LNCaP clone FGC (cell line): ENCODE measurements at regions not wholly inside any gene's neighbourhood (a gene's known extent, or its start where the extent isn't known, plus 50 kb on each side); places are given as distances from the start of the nearest gene placed in this dataset.

Source experiments
- DNase-seq: peaks from one replicate; pipeline ENCODE4 v3.0.0-alpha.2; 2011; ENCODE audit warnings: low read depth
- H3K4me3 ChIP-seq: 2 replicates; pipeline ENCODE4 v1.5.1; 2011; ENCODE audit warnings: mild to moderate bottlenecking, low read depth, low read length, control low read depth
- TF ChIP-seq, protein P1 (sequence below): IDR thresholded peaks from 2 replicates; pipeline ENCODE4 v1.5.1; 2012; ENCODE audit warnings: mild to moderate bottlenecking; ENCODE audit not compliant: control insufficient read depth, insufficient read depth; ENCODE audit errors: extremely low read depth

DNA sequence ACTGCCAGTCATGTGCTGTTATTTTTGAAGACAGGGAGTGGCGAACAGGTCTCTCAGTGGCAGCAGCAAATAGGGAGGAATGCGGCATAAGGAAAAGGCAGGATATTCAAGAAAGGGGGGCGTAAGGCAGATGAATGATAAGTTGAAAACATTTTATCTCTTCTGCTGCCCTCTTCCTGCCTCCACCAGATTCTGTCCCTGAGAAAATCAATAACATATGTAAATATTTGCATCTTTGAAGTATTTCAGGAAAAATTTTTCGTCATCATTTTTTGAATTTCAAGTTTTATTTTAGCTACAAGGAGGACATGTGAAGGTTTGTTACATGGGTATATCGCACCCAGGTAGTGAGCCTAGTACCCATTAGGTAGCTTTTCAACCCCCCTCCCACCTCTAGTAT lies 616.7 kb downstream of the MCTP2 start:
- TF ChIP-seq, protein P1, sequence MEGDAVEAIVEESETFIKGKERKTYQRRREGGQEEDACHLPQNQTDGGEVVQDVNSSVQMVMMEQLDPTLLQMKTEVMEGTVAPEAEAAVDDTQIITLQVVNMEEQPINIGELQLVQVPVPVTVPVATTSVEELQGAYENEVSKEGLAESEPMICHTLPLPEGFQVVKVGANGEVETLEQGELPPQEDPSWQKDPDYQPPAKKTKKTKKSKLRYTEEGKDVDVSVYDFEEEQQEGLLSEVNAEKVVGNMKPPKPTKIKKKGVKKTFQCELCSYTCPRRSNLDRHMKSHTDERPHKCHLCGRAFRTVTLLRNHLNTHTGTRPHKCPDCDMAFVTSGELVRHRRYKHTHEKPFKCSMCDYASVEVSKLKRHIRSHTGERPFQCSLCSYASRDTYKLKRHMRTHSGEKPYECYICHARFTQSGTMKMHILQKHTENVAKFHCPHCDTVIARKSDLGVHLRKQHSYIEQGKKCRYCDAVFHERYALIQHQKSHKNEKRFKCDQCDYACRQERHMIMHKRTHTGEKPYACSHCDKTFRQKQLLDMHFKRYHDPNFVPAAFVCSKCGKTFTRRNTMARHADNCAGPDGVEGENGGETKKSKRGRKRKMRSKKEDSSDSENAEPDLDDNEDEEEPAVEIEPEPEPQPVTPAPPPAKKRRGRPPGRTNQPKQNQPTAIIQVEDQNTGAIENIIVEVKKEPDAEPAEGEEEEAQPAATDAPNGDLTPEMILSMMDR: no peak
- DNase-seq: no peak
- H3K4me3 ChIP-seq: no peak overlapping the region

- no peak overlapping the region for H3K4me3 ChIP-seq
- TF ChIP-seq, protein P1: no peak
- no peak for DNase-seq
Observed at GRCh38 chr15:94855018-94855408, 623.7 kb downstream of the MCTP2 start.

DNA sequence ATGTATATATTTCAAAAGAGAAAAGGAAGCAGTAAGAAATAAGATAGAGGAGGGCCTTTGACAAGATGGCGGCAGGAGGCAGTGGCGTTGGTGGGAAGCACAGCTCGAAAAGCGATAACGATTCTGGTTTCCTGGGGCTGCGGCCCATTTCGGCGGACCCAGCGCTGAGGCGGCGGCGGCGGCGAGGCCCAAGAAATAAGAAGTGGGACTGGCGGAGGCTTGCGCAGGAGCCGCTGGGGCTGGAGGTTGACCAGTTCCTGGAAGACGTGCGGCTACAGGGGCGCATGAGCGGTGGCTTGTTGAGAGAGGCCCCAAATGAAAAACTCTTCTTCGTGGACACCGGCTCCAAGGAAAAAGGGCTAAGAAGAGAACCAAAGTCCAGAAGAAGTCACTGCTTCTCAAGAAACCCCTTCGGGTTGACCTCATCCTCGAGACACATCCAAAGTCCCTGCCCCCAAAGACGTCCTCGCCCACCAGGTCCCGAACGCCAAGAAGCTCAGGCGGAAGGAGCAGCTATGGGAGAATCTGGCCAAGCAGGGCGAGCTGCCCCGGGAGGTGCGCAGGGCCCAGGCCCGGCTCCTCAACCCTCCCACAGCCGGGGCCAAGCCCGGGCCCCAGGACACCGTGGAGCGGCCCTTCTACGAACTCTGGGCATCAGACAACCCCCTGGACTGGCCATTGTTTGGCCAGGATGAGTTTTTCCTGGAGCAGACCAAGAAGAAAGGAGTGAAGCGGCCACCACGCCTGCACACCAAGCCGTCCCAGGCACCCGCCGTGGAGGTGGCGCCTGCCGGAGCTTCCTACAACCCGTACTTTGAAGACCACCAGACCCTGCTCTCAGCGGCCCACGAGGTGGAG lies 624.3 kb downstream of the MCTP2 start:
- no peak overlapping the region for H3K4me3 ChIP-seq

DNA sequence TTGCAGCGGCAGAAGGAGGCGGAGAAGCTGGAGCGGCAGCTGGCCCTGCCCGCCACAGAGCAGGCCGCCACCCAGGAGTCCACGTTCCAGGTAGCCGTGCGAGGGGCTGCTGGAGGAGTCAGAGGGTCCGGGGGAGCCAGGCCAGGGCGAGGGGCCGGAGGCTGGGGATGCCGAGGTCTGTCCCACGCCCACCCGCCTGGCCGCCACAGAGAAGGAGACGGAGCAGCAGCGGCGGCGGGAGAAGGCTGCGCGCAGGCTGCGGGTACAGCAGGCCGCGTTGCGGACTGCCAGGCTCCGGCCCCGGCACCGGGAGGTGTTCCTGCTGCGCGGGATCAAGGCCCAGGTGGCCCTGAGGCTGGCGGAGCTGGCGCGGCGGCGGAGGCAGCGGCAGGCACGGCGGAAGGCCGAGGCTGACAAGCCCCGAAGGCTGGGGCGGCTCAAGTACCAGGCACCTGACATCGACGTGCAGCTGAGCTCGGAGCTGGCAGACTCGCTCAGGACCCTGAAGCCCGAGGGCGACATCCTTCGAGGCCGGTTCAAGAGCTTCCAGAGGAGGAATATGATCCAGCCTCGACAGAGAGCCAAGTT lies 625.0 kb downstream of the MCTP2 start:
- H3K4me3 ChIP-seq: no peak overlapping the region
- TF ChIP-seq, protein P1: no peak
- no peak for DNase-seq

More for the DNA sequence above, 624.3 kb downstream of the MCTP2 start:
- DNase-seq: no peak
- TF ChIP-seq, protein P1: no peak

GRCh38 chr15:94857466-94857865 lies 626.1 kb downstream of the MCTP2 start:
- DNase-seq: no peak
- TF ChIP-seq, protein P1: no peak
- no peak overlapping the region for H3K4me3 ChIP-seq

DNA sequence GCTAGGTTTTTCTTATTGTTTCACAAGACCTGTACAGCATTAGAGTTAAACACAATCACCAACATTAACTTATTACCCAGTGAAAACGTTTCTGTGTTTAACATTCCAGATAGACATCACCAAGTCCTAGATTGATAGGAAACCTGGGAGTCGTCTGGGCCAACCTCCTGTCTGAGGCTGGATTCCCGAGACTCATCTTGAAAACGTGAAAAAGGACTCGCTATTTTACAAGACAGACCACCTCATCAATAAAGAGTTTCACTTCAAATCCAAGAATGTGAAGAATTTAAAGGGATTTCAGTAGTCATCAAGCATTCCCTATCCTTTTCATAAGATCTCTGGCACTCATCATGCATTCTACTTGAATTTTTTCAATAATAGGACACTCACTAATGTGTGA lies 626.6 kb downstream of the MCTP2 start:
- no peak for DNase-seq
- no peak overlapping the region for H3K4me3 ChIP-seq
- TF ChIP-seq, protein P1: no peak
